NCI-H1417 treated with DMSO at 0.1 percent for 48 hours (cell line): ENCODE measurements at regions not wholly inside any gene's neighbourhood (a gene's known extent, or its start where the extent isn't known, plus 50 kb on each side); places are given as distances from the start of the nearest gene placed in this dataset.
"Not testable (repeated sequence)": the region's sequence is repeated elsewhere in the genome, so short reads cannot be mapped to it uniquely, and the experiment has no call there.

ENCODE experiments used
- DNase-seq: peaks from one replicate; lab custom pipeline; 2025; lab: John Stamatoyannopoulos, UW

DNA sequence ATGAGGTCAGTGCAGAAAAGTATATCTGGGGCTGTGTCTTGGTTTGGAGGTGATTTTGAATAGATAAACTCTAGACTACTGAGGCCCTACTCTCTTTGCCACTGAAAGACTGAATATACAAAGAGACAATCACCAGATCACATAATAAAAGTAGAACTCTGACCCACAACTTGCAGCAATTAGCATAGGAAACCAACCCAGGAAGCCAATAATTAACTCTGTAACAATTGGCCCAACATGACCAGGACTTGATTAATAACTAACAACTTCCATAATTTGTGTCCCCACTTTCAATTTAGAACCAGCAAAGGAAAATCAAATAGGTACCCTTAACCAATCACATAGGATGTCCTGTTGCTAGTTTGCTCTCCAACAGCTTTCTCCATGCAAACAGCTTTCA, 1104.9 kb upstream of the CELF4 start:
- no peak for DNase-seq

DNA sequence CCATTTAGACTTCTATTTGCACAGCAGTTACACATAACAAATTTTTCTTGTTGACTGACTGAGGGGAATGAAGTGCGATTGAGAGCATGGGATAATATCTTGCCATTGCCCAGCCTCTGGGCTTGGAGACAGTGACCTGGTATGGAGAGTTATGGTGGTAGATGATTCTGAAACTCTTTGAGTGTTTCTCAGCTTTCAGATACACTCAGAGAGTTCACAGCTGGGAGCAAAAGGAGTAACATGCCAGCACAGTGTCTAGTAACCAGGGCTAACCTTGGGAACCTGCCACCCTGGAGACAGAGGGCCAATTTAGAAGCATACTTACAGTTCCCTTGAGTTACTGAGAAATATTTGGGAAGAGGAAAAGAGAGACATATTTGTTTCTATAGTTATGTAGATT, 1099.3 kb upstream of the CELF4 start:
- no peak for DNase-seq

DNA sequence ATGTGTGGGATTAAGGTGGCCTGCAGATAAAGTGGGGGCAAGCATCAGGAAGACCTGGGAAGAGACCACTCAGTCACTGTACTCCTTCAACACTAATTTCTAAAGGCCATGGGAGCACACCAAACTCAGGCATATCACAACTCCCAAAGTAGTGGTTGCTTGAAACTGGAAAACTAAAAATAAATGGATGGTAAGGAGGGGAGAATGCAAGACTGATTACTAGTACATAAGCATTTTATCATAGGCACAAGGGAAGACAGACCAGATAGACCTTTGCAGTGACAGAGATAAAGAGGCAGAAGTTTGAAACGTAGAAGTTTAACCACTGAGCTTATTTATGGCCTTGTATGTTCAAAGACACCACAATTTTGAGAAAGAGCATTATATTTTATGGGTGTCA, 1098.1 kb upstream of the CELF4 start:
- DNase-seq: no peak

DNA sequence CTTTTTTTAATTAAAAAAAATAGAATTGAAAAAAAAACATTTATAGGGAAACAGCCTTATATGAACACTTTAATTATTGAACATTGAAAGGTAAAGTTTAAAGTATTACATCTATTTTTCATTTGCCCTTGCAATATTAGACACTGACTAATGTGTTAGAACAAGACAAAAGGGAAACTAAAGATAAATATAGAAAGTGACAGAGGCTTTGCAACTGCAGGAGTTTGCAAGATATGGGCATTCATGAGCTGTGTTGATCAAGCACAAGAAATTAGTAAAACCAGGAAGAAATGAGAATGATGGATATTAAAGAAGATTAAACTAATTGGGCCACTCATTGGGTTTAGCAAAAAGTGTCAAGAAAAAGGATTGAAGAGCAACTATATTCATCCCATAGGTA, 1097.7 kb upstream of the CELF4 start:
- no peak for DNase-seq

DNA sequence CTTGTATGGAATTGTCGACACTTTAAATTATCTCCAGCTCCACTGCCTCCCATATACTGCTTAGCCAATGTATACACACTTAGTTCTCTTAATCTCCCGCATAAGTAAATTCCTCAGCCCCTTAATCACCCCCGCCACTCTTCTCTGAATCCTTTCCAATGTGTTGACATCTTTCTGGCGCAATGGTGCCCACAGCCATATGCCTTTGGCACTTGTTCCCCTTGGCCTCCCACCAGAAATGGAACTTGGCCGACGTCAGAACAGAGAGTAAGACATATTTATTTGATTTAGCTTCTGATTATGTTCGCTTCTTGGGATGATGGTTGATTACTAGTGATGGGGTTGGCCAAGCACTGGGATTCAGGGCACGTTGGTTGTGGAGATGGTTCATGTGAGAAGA, 1089.3 kb upstream of the CELF4 start:
- DNase-seq: no peak

DNA sequence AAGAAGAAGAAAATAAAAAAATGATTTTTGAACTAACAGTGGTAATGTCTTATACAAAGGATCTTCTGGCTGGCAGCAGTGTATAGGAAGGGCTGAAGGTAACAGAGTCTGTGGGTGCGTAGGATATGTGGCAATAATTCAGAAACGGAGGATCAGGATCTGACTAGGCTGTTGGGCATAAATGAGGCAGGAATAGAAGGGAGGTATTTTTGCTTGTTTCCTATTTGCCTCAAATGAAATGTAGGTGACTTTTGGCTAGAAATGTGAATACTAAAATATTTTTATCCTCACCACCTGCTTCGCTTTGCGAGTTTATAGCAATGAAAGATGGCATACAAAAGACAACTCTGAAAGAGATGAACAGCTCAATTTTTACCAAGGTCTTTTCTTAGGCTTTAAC, 1086.1 kb upstream of the CELF4 start:
- DNase-seq: no peak

DNA sequence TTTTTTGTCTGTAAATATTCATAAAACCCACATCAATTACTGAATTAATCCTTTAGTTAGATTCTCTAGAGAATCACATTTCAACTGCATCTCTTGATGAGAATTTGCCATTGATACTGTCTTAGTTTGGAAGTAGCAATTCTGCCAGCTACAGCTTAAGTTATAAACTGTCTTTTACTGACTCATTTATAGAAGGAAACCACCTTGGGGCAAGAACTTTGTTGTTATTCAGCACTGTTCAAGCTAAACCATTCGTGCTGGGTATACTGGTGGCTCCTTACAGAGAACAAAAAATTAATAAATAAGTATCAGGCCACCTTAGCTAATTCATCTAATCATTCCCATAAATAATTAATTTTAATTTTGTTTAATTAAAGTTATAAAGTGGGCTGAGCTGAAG, 1082.6 kb upstream of the CELF4 start:
- DNase-seq: no peak

DNA sequence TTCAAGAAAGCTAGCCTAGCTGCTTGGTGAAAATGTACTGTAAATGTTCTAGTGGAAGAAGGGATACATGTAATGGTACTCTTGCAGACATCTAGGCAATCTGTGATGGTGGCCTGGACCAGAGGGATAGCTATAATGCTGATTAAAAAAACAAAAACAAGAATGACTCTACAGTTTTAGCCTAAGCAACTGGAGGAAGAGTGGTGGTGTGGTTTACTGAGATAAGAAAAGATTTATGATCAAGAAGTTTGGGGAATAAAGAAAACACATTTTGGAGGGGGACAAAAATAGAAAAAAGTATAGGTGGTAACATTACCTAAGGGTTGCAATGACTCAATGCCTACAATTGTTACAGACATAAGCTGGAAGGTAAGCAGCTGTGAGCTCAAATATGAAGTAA, 1080.7 kb upstream of the CELF4 start:
- DNase-seq: no peak

DNA sequence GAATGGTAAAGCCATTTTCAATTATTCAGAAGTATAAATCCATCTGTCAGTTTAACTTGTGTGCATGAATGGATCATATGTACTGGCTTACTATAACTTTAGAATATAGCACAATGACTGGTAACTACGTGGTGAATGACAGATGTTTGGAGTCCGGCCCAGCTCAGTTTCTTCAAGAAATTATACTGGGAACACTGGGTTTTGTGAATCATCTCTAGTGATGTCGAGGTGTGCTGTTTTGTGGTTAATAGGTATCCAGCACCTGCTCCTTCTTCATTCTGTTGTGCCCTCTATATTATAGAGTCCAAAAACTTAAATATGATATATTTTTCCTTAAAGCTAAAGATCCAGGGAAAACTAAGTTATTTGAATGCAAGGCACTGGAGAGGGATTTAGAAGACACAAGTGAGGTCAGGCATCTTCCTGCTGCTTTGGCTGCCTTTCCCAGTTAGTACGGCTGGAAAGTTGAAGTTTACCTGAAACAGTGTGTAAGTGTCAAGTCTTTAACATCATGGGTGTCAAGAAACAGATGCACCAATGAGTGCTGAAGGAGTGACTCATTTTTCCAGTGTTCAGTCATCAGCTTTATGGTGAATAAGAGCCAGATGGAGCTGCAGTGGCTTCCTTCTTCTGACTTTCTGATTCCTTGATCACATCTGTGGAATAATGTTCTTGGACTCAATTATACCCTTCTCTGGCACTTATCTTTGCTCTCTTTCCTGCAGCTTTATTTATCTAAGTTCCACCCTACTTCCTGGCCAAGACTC, 1079.5 kb upstream of the CELF4 start:
- no peak for DNase-seq

DNA sequence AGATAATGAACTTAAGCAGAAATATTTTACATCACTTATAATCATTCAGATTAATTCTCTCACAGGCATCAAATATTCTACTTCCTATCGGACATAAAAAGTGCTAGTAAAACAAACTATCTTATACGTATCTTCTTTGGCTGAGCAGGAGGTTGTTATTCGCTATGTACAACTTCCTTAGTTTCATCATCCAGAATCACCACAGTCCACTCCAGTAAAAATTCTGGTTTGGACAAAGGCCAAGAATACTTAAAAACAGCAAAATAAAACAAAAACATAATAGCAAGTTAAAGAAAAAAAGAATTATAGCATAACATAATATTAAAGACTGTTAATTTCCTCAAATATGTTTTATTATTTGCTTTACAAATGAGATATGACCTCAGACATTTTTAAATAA, 1077.1 kb upstream of the CELF4 start:
- no peak for DNase-seq

DNA sequence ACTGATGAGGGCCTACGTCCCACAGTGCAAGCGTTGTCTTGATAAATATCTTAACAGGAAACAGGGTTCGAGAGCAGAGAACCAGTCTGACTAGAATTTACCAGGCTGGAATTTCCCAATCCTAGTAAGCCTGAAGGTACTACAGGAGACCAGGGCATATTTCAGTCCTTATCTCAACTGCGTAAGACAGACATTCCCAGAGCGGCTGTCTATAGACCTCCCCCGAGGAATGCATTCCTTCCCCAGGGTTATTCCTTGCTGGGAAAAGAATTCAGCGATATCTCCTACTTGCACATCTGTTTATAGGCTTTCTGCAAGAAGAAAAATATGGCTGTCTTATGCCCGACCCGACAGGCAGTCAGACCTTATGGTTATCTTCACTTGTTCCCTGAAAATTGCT, 1074.1 kb upstream of the CELF4 start:
- DNase-seq: not testable (repeated sequence)

DNA sequence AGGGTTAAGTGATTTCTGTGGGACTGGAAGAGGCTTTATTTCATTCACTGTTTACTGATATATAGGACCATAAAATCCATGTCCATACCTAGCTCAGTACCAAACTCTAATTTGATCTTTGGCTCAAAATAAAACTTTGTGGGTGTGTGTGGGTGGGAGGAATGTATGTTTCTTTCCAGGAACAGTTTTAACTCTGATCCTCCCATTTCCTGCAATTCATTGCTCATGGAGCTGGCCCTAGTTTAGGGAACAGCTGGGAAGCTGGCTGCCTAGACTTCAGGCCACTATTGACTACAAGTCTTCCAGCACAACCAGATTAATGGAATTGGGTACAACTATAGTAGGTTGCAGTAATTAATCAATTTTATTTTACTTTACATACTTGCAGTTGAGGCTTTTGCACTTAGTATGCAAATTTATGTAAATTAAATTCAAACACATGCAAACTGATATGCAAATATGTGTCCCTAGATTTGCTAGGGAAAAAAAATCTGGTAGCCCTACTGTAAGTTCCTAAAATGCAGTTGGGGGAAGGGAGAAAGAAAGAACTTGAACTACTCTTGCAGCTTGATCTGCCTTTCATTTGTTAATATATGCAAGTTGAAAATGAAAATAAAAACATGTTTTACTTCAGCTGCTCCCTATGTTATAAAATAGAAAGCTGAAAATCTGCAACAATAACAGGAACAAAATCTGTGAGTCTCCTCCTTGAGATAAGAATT, 1070.3 kb upstream of the CELF4 start:
- no peak for DNase-seq

DNA sequence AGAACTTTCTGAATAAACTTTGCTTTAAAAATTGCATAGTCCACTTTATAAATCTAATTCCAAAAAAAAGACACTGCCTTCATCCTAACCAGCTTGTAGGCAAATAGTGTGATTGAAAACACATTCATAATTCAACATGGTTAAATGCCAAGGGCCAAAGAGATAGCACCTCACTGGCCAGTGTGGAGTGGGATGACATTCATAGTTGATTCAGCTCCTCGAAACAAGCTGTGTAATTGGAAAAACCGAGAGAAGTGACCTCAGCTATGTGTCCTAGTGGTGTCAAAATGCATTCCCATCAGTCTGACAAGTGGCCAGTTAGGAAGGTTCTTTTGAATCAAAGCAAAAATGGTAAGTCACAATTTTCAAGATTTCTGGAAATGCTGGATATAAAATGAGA, 1068.5 kb upstream of the CELF4 start:
- no peak for DNase-seq

DNA sequence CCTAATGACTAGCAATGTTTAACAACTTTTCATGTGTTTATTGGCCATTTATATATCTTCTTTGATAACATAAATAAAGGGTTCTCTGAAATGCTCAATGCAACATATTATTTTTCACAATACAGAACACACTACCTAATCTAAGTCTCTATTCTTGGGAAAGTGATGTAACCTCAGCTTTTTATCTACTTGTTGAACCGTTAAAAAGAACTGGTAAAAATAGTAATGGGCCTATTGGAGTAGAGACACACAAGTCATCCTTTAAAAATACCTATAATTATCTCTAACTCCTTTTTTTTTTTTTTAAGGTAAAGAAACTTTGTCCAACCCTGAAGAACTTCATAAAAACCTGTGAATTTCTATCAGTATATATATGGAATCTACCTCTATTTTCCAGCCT, 1067.7 kb upstream of the CELF4 start:
- DNase-seq: no peak

DNA sequence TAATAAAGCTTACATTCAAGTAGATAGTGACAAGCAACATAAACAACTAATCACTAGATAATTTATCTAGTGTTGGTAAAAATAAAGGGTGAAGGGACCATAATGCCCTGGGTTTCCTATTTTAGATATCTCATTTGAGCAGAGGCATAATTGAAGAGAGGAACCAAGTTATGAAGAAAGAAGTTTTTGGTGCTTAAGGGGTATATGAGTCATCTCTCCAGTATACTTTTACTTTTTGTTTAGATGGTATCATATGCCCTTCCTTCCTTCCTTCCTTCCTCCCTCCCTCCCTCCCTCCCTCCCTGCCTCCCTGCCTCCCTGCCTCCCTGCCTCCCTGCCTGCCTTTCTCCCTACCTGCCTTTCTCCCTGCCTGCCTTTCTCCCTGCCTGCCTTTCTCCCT, 1053.5 kb upstream of the CELF4 start:
- no peak for DNase-seq

DNA sequence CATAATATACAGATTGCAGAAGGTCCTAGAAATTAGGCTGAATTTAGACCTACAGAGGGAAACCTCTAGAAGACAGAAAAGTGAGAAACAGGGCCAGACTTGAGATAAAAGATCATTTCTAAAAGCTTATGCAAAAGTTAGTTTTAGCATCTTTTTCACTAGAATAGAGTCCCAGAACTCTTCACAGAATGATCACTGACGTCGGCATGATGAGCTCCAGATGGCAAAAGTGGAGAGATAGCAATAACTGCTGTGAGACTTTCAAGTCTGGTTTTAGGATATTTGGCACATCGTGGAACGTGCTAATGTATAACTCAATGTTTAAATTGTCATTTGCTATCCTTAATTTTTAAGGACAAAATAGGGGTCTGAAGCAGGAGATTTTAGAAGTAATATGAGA, 1050.7 kb upstream of the CELF4 start:
- DNase-seq: no peak

DNA sequence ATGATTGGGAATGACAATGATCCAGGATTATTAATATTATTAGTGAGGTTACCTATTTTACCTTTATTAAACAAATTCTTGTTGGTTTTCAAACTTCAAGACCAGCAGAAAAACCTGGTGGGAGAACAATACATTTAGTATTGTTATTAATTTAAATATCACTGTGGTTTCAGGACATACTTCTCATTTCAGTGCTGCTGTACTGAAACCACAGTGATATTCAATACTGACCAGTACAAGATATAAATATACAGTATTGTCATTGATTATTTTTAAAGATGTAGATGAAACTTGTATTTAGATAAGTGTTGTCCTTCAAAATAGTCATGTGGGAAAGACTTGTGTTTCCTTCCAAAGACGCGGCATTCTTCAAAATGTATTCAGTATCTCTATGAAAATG, 1047.3 kb upstream of the CELF4 start:
- DNase-seq: no peak

DNA sequence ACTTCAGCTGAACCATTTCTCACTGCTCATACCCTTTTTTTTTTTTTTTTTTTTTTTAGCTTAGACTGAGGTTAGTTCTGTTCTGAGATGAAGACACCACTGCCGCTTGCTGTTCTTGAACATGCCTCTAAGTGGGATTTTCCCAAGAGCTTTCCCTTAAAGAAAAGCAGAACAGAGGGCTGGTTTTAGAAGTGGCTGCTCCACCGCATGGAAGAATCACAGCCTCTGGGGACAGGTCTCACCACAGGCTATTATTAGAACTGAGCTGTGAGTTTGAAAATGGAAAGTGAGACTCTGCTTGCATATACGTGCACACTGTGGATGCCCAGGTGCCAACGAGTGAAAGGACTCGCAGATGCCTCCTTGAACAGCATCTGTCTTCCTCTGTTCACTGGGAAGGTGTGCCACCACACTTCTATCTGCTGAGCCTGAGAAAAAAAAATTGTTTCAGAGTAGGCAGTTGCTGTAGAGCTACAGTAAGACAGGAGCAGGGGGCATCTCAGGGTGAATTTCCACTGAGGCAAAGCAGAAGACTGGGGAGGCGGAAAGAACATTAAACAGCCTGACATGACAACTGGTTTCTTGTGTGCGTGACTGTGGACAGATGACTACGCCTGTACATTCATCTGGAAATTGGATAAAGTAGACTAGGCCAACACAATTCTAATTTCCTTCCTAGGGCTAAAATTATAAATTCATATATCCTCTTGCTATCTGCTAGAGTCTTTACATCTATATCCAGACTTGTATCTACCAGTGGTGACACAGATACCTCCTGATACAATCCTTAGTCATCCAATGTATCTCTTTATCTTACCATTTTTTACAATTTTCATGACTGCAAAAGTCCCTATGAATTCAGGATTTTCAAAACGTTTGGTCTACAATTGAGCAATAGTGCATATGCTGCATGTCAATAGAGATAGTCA, 1045.7 kb upstream of the CELF4 start:
- DNase-seq: no peak

DNA sequence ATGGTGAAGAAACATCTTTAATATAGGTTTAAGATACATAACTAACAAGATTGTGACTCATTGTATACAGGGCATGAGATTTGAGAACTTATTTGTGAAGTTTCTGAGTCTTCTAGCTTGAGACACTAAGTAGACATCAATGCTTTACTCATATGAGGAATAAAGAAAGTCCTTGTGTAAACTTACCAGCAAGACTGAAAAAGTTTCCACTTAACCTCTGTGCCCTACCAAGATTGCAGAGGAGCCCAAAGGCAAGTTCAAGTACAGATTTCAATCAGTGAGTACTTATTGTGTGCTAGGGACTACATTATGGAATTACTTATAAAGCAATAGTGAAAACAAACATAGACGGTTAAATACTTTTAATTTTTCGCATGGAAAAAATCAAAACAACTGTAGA, 1041.2 kb upstream of the CELF4 start:
- DNase-seq: no peak

DNA sequence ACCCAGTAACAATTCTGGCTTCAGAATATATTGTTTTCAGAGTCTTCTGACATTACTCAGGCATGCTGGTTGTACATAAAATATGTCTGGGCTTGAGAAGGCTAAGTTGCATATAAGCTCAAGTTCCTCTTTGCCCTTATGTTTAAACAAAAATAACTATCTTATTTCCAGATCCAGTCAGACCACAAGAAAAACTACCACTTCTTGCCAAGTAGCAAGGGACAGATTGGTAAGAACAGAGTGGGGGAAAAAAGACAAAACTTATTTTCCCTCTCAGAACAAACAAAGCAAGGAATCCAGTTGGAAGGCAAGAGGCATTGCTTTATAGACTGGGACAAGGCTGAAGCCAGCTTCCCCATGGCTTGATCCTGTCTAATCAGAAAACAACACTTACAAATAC, 1036.7 kb upstream of the CELF4 start:
- no peak for DNase-seq

DNA sequence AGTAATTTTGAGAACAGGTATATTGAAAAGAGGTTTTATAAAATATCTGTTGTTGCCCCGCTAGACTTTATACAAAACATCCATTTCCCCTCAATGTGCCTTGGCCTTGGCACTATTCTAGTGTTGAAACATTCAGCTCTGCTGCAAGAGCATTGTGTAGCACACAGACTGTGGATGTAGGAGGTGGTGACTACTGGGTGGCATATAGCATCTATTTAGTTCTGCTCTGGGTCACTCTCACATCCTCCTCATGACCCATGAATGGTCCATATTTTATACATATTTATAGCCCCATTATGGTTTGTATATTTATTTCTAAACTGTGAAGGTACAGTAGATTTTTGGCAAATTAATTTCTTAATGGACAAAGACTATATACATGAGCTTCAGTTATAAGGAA, 1022.0 kb upstream of the CELF4 start:
- no peak for DNase-seq

DNA sequence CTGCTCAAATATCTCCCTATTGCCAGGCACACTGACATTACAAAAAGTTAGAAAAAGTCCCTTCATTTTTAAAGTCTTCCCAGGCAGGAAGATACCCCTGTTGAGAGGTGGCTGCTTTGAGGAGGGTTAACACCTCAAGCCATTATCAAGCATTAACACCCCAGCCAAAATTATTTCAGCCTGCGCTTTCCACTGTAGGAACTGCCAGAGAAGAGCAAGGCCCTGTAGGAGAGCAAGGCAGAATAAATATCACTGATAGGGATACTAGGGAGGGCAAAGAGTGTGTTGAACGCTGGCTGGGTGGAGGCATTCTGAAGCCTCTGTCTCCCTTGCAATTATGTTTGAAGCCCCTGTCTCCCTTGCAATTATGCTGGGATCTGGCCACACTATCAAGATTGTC, 1020.7 kb upstream of the CELF4 start:
- DNase-seq: no peak

DNA sequence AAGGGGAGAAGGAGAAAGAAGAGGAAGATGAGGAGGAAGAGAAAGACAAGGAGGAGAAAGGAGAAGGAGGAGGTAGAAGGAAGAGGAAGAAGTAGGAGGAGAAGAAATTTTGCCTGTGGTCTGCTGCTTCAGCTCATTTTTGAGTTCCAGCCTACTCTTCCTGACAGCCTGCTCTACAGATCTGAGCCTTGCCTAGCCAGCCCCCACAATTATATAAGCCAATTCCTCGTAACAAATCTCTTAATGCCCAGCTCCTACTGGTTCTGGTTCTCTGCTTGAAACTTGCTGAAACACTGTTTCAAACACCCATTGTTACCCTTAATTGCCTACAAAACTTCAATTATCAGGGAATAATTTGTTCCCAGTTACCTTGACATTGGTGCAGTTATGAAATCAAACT, 1014.2 kb upstream of the CELF4 start:
- DNase-seq: no peak
